Gastroesophageal sphincter (tissue), 3 donors: ENCODE measurements at regions not wholly inside any gene's neighbourhood (a gene's known extent, or its start where the extent isn't known, plus 50 kb on each side); places are given as distances from the start of the nearest gene placed in this dataset.

ENCODE experiments used
- EP300 ChIP-seq: sonication (generic); formaldehyde crosslinking; IDR thresholded peaks from one replicate; pipeline ENCODE4 v1.6.1; 2017; ENCODE audit warnings: antibody characterized with exemption, mild to moderate bottlenecking
- POLR2A ChIP-seq, 2 donors: fragments of 450-650 bp; IDR thresholded peaks; one replicate each; pipeline ENCODE4 v1.6.1; 2017; ENCODE audit warnings: antibody characterized with exemption in 2 of 2, mild to moderate bottlenecking in 2 of 2, moderate library complexity in 1 of 2
- TF ChIP-seq, protein P1 (sequence below), 4 experiments: fragments of 200-600 bp in 2 of 4; fragments of 450-650 bp in 2 of 4; sonication (generic) in 1 of 4; IDR thresholded peaks; one replicate each; pipeline ENCODE4 v1.5.1; 2017 to 2019; ENCODE audit warnings: antibody characterized with exemption in 4 of 4, mild to moderate bottlenecking in 2 of 4, moderate library complexity in 2 of 4

DNA sequence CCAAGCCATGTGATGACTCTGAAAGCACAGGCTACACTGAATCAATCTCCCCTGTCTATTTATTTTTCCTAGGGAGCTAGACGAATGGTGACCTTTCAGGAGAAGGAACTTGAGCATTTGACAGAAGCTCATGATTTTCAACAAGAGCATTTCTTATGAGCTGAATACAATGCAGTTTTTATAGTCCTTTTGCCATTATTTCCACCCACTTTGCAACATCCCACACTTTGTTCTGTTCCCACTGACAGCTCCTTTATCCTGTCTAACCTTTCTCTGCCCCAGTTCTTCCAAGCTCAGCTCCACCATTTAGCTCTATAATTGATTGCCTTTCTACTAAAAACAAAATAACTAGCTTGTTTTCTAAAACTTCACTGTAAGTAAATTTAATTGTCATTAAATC is 91.9 kb upstream of the PRSS1 start:
- TF ChIP-seq, protein P1, sequence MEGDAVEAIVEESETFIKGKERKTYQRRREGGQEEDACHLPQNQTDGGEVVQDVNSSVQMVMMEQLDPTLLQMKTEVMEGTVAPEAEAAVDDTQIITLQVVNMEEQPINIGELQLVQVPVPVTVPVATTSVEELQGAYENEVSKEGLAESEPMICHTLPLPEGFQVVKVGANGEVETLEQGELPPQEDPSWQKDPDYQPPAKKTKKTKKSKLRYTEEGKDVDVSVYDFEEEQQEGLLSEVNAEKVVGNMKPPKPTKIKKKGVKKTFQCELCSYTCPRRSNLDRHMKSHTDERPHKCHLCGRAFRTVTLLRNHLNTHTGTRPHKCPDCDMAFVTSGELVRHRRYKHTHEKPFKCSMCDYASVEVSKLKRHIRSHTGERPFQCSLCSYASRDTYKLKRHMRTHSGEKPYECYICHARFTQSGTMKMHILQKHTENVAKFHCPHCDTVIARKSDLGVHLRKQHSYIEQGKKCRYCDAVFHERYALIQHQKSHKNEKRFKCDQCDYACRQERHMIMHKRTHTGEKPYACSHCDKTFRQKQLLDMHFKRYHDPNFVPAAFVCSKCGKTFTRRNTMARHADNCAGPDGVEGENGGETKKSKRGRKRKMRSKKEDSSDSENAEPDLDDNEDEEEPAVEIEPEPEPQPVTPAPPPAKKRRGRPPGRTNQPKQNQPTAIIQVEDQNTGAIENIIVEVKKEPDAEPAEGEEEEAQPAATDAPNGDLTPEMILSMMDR (IDR thresholded peaks at IDR 0.05): no peak
- no peak for TF ChIP-seq POLR2A (IDR thresholded peaks at IDR 0.05)
- TF ChIP-seq EP300: no peak
